CD4-positive, alpha-beta T cell treated with Interferon gamma for 1 hour (primary cell): ENCODE measurements at regions not wholly inside any gene's neighbourhood (a gene's known extent, or its start where the extent isn't known, plus 50 kb on each side); places are given as distances from the start of the nearest gene placed in this dataset.
"Not testable (repeated sequence)": the region's sequence is repeated elsewhere in the genome, so short reads cannot be mapped to it uniquely, and the experiment has no call there.

Experiments
- DNase-seq: peaks from one replicate; pipeline ENCODE4 v3.0.0-alpha.2; 2020

- not testable (repeated sequence) for DNase-seq
These were observed 73.5 kb downstream of the NPIPA8 start for GRCh38 chr16:18263046-18263445.

GRCh38 chr16:18261848-18262247, 74.7 kb downstream of the NPIPA8 start:
- DNase-seq = not testable (repeated sequence)

DNA sequence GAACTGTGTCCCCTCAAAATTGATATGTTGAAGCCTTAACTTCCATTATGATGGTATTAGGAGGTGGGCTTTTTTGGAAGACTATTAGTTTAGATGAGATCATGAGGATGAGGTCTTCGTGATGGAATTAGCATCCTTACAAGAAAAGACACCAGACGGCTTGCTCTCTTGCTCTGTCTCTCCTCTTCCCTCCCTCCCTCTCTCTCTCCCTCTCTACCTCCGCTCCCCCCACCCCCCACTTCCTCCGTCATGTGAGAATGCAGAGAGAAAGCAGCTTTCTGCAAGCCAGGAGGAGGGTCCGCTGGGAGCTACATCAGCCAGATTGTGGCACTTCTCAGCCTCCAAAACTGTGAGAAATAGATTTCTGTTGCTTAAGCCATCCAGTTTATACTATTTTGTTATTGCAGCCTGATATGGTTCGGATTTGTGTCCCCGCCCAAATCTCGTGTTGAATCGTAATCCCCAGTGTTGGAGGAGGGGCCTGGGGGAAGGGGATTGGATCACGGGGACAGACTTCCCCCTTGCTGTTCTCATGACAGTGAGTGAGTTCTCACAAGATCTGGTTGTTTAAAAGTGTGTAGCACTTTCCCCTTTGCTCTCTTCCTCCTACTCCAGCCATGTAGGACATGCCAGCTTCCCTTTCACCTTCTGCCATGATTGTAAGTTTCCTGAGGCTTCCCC, 76.9 kb downstream of the NPIPA8 start:
- DNase-seq = not testable (repeated sequence)

- not testable (repeated sequence) for DNase-seq
These were observed 83.6 kb downstream of the NPIPA8 start for GRCh38 chr16:18252943-18253342.

DNA sequence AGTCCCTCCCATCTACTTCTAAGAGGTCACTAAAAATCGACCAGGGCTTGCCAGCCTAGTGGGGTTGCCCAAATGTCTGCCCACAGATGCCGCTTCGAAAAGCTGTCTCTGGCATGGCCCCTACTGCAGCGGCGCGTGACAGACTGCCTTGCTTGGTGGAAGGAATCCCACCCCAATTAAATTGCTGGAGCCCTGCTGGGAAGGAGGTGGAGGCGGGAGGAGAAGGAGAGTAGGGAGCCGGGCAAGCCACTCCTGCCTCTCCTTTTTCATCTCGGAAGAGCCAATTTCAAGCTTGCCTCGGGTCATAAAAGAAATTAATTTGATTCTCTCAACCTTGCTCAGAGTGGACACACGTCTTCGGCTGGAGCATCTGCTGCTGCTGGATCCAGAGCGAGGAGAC, 106.0 kb downstream of the NPIPA8 start:
- not testable (repeated sequence) for DNase-seq

GRCh38 chr16:18222054-18223009, 114.2 kb downstream of the NPIPA8 start:
- not testable (repeated sequence) for DNase-seq

GRCh38 chr16:18217741-18218140, 118.8 kb downstream of the NPIPA8 start:
- not testable (repeated sequence) for DNase-seq

DNA sequence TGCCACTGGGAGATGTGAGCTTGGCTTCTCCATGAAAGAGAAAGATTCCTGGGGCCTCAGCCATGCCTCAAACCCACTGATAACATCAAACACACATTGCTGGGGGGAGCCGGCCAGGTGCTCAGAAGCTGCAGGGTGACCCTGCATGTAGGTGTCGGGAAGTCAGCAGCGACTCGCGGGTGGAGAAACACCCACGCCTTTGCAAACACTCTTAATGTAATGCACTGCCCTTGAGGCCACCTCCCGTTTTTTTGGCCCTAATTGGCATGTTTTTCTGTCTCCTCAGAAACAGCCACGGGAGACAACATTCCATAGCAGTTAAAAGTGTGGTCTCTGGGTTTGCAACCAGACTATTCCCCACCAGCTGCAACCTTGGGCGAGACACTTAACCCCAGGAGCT, 119.7 kb downstream of the NPIPA8 start:
- not testable (repeated sequence) for DNase-seq

DNA sequence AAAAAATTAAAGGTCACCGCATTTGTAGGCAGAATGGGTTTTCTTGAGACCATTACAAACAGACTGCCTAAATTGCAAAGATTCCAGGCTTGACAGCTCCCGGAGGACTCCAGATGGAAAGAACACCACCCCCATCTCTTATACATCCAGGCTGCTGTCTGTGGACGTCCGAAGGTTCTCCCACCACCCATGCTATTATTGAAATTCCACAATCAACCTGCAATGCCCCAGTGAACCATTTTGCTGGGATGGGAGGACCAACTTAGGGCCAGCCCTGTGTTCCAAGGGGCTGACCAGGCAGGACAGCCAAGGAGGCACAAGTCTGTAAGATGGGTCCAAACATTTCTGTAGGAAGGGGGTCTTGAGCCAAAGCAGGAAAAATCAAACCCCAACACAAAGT, 122.7 kb downstream of the NPIPA8 start:
- not testable (repeated sequence) for DNase-seq

GRCh38 chr16:18211505-18211904, 125.0 kb downstream of the NPIPA8 start:
- not testable (repeated sequence) for DNase-seq

- not testable (repeated sequence) for DNase-seq
These were observed 131.8 kb downstream of the NPIPA8 start for GRCh38 chr16:18204786-18205185.

DNA sequence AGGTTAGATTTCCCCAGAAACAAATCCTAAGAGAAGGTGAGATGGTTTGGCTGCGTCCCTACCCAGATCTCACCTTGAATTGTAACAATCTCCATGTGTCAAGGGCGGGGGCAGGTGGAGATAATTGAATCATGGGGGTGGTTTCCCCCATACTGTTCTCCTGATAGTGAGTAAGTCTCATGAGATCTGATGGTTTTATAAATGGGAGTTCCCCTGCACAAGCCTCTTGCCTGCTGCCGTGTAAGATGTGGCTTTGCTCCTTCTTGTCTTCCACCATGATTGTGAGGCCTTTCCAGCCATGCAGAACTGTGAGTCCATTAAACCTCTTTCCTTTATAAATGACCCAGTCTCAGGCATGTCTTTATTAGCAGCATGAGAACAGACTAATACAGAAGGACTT, 132.2 kb downstream of the NPIPA8 start:
- not testable (repeated sequence) for DNase-seq

GRCh38 chr16:18201511-18201910, 135.0 kb downstream of the NPIPA8 start:
- not testable (repeated sequence) for DNase-seq

GRCh38 chr16:18192389-18192788, 144.1 kb downstream of the NPIPA8 start:
- DNase-seq = not testable (repeated sequence)

DNA sequence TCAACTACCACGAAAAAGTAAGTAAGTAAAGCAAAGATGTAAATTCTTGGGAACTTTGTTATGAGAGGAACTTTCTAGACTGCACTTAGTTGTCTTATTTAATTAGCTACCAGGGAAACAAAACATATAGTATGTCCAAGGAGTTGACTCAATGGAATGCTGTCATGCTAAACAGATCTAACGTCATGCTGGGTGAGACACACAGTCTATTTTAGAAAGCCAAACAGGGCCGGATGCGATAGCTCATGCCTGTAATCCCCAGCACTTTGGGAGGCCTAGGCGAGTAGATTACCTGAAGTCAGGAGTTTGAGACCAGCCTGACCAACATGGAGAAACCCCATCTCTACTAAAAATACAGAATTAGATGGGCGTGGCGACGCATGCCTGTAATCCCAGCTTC, 146.4 kb downstream of the NPIPA8 start:
- not testable (repeated sequence) for DNase-seq

DNA sequence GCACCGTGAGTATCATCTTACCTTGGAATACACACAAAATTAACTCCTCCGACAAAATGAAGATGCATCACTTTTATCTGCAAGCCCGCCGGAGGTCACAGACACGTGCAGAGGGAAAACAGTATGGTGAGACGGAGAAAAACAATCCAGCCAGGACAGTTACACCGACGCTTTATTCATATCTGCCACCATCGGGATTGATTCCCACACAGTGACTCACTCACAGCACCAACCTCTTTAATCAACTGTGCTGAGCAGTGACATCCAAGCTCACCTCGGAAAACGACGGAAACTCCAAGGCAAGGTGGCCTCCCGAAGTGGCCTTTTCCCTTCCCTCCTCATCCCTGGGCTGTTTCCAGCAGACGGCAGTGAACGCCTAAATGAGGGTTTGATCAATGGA, 151.8 kb downstream of the NPIPA8 start:
- not testable (repeated sequence) for DNase-seq

GRCh38 chr16:18181028-18181427, 155.5 kb downstream of the NPIPA8 start:
- DNase-seq = not testable (repeated sequence)

- not testable (repeated sequence) for DNase-seq
These were observed 162.5 kb downstream of the NPIPA8 start for GRCh38 chr16:18173945-18174497.

- DNase-seq = not testable (repeated sequence)
These were observed 174.2 kb downstream of the NPIPA8 start for GRCh38 chr16:18162293-18162692.

GRCh38 chr16:18161224-18161623, 175.3 kb downstream of the NPIPA8 start:
- not testable (repeated sequence) for DNase-seq

GRCh38 chr16:18159185-18159584, 177.4 kb downstream of the NPIPA8 start:
- DNase-seq = not testable (repeated sequence)

DNA sequence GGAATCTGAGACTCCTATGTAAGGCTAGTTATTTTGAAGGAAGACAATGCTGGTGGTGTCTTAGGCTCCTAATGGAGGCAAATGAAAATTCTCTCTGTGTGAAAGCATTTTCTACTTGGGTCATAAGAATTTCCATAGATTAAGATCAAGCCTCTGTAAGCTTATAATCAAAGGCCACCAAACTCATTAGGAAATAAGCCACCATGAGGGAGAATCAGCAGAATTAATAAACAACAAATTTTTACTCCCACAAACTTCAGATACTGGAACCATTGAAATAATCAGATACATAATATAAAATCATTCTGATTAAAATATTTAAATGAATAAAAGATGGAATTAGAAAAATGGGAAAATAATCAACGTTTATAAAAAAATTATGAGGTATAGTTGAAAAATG, 178.7 kb downstream of the NPIPA8 start:
- not testable (repeated sequence) for DNase-seq

- DNase-seq = not testable (repeated sequence)
These were observed 183.7 kb downstream of the NPIPA8 start for GRCh38 chr16:18152832-18153231.
